ENCODE measurements at regions not wholly inside any gene's neighbourhood (a gene's known extent, or its start where the extent isn't known, plus 50 kb on each side); places are given as distances from the start of the nearest gene placed in this dataset.
"Not testable (repeated sequence)": the region's sequence is repeated elsewhere in the genome, so short reads cannot be mapped to it uniquely, and the experiment has no call there.

DNA sequence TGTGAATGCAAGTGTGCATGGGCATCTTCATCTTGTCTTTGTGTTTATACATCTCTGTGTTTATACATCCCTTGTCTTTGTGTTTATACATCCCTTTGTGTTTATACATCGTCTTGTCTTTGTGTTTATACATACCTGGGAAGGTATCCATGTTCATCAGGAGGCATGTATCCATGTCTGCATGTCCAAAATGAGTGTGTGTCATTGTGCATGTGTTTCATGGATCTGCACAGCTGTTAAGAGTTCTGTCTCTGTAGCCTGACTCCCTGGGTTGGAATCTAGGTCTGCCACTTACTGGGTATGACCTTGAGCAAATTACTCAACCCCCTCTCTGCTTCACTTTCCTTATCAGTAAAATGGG is 50.1 kb upstream of the SIRPA start:
- no peak for FAIRE-seq

DNA sequence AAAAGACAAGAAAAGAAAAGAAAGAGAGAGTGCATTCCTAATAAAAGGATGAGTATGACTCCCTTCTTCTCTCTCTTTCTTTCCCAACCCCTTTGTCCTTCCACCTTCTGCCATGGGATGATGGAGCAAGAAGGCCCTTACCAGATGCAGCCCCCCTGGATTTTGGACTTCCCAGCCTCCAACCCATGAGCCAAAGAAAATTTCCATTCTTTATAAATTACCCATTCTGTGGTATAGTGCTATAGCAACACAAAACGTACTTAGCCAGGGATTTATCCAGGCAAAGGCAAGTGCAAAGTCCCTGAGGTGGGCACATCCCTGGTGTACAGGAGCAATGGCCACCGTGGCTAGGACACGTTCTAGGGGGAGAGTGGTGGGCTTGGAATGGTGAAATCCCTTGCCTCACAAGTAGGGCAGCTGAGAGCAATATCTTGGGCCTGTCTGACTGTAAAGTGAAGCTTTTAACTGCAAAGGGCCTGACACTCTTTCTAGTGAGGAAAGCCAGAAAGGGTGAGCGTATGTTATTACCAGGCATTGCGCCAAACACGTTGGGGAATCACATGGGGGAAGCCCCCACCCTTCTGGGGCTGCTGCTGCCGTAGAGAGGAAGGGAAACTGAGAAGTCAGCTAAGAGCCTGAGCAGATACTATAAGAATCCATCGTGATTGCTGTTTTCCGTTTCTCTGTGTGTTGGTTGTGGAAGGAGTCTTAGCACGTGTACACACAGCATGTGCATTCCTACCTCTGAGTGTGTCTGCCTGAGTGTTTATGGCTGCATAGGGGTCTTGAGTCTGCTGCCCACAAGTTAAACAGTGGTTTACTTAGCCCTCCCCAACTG is 50.7 kb upstream of the SIRPA start:
- FAIRE-seq: no peak

DNA sequence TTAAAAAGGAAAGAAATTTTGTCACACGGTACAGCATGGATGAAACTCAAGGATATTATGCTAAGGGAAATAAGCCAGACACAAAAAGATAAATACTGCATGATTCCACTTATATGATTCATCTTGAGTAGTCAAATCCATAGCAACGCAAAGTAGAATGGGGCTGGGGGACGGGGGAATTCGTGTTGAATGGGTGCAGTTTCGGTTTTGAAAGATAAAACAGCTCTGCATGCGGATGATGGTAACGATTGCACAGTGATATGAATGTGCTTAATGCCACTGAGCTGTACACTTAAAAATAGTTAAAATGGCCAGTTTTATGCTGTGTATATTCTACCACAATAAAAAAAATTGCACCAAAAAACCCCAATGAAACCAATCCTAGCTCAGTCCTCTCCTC is 52.9 kb upstream of the SIRPA start:
- FAIRE-seq: no peak

DNA sequence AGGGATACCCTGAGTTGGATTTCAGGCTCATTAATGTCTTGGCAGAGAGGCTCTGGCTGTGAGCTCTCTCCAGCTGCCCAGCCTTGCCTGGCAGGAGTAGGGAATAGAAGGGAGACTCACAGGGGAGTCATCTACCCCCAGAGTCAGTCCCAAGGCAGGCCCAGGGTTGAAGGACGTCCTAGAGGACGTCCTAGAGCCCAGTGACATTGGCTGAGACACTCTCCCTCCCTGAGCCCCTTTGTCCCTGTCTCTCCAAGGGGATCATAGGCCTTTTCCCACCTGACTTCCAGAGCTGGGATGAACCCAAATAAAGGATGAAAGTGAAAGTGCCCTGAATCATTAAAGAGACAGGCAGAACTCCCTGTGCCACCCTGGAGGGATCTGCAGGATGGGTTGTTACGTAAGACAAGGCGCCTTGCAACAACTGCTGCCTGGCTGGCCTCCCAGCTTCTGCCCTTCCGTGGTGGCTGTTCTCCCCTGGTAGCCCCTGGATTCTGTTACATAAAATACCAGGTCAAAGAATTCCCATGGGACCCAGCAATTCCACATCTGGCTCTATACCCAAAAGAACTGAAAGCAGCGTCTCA is 53.6 kb upstream of the SIRPA start:
- FAIRE-seq: no peak

DNA sequence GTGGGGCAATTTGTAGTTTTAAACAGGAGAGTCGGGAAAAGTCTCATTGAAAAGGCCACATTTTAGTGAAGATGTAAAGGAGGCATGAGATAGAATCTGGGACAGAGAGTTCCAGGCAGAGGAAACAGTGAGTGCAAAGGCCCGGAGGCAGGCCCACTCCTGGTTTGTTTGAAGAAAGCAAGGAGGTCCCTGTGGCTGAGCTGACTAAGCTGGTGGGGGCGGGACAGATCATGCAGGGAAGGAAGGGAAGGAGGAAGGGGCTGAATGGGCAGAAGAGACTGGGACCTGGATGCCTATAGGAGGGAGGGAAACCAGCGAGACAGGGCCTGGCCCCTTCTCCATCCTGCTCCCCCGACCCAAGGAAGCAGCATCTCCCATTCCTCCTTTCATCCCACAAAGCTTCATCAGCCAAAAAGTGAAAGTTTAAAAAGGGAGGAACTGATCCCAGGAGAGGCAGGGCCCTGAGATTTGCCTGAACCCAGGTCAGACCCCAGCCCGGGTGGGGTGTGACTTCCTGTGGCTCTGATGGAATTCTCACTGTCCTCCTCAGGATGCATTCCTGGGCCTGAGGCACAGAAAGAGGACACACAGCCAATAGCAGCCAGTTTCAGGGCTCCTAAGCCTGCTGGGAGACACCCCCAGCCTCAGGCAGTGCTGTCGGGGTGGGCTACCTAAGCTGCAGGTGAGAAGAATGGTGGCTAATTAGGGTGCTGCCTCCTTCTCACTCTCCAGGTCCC is 54.2 kb upstream of the SIRPA start:
- FAIRE-seq: no peak

DNA sequence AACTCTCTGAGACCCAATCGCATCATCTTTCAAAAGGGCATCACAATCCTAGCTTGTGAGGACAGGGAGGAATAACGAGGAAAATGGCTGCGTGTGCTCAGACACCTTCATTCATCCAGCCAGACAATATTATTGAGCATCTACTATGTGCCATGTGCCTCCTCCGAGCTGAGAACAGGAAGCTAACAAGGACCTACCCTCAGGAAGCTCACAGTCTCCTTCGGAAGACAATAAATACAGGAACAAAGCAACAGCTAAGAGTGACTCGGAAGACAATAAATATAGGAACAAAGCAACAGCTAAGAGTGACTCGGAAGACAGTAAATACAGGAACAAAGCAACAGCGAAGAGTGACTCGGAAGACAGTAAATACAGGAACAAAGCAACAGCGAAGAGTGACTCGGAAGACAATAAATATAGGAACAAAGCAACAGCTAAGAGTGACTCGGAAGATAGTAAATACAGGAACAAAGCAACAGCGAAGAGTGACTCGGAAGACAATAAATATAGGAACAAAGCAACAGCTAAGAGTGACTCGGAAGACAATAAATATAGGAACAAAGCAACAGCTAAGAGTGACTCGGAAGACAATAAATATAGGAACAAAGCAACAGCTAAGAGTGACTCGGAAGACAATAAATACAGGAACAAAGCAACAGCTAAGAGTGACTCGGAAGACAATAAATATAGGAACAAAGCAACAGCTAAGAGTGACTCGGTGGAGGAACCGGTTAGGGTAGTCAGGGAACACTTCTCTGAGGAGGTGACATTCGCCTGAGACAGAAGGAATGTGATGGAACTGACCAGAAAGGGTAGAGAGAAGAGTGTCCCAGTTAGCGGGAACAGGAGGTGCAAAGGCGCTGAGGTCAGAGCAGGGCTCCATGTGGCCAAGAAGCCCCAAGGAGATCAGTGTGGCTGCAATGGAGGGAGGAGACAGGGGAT is 55.6 kb upstream of the SIRPA start:
- FAIRE-seq: not testable (repeated sequence)

DNA sequence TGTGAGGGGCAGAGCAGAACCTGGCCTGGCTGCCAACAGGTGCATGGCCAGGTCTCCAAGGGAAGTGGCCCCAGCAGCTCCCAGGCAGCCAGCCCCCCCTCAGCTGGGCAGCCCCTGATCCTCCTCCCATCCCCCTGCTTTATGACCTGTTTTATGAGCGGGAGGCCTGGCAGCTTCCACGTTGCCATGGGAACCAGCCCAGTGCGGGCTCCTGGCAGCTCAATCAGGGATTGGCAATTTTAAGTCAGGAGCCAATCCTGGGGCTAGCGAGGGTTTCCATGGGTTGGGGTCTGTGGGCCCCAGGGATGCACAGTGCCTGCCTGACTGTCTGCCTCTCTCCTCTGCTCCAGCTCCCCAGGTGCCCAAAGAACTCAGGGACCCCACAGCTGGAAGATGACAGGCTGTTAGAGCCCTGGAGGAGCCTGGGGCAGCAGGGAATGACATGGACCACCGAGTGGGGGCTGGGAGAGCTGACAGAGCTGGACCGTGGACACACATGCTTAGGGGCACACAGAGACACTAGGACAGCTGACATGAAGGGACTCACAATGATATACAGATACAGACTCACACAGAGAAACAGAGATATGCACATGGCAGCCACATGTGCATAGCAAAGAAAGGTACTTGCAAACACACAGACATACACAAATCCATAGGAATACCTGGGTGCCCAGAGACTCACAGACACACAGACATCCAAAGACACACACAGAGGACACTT is 56.5 kb upstream of the SIRPA start:
- no peak for FAIRE-seq

DNA sequence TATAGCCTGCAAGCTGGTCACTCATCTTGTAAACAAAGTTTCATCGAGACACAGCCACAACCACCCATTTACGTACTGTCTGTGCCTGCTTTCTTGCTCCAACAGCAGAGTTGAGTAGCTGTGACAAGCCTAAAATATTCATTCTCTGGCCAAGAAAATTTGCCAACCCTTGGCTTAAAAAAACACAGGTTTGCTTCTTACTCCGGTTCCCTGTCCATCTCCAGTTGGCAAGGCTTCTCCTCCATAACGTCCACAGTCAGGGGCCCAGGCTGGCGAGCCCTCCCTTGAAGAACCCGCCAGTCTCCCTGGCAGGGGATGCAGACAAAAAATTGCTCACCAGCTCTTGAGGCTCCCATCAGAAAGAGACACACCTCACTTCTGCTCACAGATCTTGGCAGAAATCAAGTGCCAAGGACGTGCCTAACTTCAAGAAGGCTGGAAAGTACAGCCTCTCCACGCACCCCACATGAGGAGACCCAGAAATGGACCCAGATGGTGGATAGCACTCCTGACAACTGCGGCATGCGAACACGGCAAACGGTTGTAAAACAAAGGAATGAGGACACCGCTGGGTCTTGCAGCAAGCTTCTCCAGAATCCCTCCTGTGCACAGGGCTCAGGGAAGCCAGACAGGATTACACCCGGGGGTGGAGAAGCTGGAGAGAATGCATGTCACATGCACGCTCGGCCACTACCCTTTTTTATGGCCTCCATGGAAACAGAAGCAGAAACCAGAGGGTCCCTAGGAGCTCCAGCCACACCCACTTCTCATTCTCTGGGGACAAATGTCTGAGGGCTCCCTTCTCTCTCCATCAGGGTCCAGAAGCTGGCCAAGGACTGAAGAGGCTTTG is 59.8 kb upstream of the SIRPA start:
- FAIRE-seq: no peak

DNA sequence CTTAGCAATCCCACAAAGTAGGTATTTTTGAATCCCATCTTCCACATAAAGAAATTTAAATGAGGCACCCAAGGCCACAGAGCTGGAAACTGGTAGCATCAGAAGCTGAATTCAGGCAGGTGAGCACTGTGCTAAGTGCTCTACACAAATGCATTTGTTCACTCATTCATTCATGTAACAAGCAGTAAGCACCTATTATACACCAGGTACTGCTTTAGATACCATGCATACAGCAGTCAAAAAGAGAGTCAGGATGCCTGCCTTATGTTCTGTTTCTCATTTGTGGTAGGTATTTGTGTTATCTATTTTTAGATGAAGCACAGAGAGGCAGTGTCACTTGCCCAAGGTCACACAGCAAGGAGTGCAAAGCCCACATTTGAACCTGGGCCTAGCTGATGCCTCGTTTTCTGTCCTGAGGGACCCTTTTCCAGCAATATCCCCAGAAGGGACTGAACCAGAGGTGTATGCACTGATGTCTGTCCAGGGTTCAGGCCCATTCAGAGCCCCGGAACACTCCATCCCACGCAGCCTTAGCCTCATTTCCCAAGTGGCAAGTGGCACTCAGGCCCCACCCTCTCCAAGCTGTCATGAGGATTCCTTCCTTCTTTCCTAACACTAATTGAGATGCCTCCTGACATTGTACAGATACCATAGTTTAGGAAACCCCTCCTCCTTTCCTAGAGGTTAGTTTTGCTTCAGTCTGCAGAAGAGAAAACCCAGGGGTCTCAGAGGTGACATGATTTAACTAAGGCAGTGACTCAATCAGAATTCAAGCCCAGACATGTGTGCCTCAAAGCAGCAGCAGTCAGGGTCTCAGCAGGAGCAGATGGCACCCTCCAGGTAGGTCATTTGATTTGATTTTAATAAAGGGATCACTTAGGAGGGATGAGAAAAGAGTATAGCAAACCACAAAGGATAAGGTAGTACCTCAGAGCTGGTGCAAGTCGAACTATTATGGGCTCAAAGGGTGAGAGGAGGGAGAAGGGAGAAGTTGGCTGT is 61.2 kb upstream of the SIRPA start:
- no peak for FAIRE-seq

DNA sequence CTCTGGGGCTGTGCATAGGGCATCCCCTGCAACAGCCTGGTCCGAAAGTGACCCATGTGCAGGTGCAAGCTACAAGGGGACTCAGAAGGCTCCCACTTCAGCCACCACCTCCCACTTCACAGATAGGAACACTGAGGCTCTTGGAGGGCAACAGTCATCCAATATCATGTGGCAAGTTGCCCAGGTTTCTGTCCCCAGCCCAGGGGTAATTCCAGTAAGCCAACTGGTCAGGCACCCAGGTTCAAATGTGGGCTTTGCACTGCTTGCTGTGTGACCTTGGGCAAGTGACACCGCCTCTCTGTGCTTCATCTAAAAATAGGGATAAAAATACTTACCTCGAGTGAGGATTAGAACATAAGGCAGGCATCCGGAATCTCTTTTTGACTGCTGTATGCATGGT is 62.0 kb upstream of the SIRPA start:
- FAIRE-seq: no peak

DNA sequence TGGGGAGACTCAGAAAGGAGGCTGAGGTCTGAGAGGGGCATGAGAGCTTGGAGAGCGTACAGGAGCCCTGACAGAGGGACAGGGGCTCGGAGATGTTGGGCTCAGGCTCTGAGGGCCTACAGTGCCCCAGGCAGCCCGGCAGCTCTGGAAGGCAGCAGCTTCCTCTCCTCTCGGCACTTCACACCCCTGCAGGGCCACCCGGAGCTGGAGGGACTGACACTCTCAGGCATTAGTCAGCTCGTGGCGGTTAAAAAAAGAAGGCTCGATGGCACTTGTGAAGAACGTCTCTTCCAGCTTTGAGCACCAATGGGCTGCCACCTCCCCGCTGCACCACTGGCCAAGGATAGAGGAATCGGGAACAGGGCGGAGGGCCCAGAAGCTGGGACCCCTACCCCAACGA is 62.6 kb upstream of the SIRPA start:
- FAIRE-seq: no peak

DNA sequence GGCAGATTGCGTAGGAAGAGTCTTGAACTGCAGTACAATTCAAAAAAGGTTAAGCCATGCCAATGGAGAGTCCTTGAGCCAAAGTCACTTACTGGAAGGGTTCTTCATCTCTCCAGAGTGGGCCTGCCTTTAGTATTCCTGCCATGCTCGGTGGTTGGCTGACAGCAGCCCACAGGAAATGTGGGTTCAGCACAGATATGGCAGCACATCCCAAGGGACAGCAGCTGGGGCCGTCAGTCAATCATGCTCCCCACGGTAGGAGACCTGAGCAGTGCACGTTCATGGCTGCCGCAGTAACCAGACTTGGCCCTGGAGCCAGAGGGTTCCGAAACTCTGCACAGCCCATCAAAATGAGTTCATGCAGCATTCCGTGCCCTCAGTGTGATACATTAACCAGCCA is 63.6 kb upstream of the SIRPA start:
- FAIRE-seq: no peak

DNA sequence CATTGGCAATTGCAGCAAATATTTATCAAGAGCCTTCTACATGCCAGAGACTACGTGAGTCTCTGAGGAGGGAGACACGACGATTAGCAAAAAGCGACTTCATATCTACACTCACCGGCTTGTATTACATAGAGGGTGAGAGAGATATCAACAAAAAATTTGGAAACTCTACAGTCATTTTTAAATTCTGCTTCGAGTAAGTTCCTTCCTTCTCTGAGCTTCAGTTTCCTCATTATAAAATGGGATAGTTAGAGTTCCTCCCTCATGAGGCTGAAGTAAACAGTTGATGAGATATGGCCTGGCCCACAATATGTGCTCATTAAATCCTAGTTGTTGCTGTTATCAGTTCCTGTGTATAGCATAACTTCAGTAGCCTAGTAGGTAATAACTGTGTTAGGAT is 64.1 kb upstream of the SIRPA start:
- no peak for FAIRE-seq

DNA sequence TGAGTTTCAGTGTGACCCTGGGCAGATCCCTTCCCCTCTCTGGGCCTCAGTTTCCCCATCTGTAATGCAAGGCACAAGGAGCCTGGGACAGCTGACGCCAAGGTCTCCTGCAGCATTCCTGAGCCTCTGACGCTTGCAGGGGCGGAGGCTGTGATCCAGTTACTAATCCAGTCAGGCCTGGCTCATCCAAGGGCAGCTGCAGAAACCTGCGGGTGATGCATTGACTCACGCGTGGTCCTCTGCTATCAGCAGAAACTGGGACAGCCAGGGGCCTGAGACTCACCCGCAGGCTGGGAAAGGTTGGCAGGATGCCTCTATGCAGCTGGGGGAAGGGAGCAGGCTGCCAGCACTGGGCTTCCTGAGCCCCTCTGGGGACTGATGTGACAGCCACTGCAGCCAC is 65.0 kb upstream of the SIRPA start:
- no peak for FAIRE-seq

DNA sequence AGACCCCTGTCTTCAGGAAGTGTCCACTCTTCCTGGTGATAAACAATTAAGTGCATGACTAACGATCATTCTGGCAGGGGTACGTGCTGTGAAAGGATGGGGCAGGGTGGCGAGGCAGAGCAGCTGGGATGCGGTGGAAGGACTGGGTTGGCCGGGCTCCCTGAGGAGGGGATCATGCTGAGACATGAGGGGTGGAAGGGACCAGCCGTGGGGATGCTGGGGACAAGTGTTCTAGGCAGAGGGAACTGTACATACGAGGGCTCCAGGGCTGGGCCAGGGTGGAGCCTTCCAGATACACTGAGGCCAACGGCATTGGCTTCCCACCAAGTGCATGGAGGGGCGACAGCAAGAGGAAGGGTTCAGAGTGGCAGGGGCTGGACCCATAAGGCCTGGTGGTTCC is 65.7 kb upstream of the SIRPA start:
- no peak for FAIRE-seq

DNA sequence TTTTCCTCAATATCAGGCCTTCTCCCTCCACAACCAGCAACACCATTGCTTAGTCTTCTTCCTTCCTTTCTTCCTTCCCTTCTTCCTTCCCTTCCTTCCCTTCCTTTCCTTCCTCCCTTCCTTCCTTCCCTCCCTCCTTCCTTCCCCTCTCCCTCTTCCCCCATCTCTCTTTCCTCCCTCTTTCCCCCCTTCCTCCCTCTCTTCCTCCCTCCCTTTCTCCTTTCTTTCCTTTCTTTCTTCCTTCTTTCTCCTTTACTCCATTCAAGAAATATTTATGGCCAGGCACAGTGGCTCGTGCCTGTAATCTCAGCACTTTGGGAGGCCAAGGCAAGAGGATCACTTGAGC is 66.4 kb upstream of the SIRPA start:
- no peak for FAIRE-seq

DNA sequence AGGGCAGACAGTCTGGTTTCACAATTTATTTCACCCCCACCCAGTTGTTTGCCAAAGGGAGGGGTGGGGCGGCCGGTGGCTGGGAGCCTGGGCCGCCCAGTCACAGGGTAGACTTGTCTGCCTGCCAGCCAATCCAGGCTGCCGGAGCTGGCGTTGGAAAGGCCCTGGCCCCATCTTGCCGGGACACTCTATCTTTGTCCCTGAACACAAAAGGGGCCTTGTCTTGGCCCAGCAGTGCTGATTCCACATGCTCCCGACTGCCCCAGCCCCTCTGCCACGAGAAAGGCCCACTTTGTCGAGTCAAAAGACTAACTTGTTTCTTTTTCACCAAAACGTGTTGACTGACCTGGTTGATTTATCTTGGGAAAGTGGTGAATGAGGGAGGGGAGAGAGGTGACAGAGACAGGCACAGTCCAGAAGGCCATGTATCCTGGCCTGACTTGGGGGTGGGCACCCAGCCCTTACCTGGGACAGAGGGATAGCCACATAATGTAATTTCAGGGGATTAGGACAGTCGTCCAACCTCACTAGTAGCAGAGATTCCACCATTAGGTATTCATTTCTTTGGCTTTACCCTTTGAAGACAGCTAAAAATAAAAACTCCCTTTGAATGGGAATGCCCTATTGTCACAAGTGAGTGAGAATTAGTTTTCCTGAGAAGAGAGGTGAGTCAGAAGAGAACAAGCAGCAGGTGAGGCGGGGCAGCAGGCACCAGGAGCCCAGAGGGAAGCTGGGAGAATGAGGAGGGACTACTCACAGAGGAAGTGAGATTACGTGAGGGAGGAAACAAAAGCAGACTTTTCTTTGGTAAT is 67.0 kb upstream of the SIRPA start:
- FAIRE-seq: no peak

DNA sequence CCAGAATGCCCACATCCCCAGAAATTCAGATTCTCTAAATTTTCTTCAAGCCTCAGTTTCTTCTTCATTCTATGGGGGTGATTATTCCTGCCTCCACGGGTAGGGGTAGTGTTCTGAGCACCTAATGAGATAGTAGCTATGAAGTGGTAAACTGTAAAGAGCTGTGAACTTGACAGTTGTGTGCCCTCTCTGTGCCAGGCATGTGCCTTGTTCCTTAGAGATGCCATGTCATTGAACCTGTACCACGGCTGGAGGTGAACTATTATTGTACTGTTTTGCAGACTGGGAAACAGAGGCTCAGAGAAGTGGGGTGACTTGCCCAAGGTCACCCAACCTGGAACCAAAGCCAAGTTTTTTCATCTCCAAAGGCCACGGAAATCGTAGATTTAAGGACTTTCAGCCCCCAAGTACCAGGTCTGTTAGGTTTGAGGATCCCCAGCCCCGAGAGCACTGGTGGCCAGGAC is 67.7 kb upstream of the SIRPA start:
- FAIRE-seq: no peak

DNA sequence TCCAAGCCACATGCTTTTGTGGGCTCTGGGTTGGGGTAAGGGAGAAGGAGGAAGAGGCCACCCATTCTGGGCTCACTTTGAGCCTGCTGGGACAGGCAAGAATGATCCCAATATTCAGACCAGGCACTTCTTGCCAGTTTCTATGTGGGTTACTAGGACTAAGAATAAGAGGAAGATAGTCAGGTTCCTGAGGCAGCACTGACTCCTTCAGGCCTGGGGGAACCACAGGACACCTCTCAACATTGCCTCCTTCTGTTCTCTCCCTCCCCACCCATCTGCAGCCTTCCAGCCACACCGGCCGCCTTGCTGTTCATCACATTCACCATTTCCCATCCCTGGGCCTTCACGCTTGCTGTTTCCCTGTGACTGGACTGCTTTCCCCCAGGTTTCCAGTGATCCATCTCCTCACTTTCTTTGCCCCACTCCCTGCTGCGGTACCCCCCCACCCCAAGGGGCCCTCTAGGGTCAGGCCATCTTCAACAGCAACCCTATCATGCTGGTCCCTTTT is 69.2 kb upstream of the SIRPA start:
- FAIRE-seq: no peak

All from G401.6 (cell line).